HUES64 (cell line): ENCODE measurements at regions not wholly inside any gene's neighbourhood (a gene's known extent, or its start where the extent isn't known, plus 50 kb on each side); places are given as distances from the start of the nearest gene placed in this dataset.
"Not testable (repeated sequence)": the region's sequence is repeated elsewhere in the genome, so short reads cannot be mapped to it uniquely, and the experiment has no call there.

Source experiments
- H3K27ac ChIP-seq: 2 replicates; pipeline ENCODE4 v1.7.0; 2013; ENCODE audit warnings: low read depth, low read length, inconsistent platforms
- H3K27me3 ChIP-seq: 2 replicates; pipeline ENCODE4 v1.6.1; 2013; ENCODE audit warnings: mild to moderate bottlenecking, low read length; ENCODE audit not compliant: insufficient read depth
- H3K36me3 ChIP-seq: 2 replicates; pipeline ENCODE4 v1.6.1; 2013; ENCODE audit warnings: mild to moderate bottlenecking, low read length; ENCODE audit not compliant: insufficient read depth
- H3K4me1 ChIP-seq: 2 replicates; pipeline ENCODE4 v1.6.1; 2013; ENCODE audit warnings: mild to moderate bottlenecking, low read length, moderate library complexity; ENCODE audit not compliant: insufficient read depth
- H3K4me3 ChIP-seq: 2 replicates; pipeline ENCODE4 v1.5.1; 2013; ENCODE audit warnings: mild to moderate bottlenecking, low read length, moderate library complexity
- H3K9ac ChIP-seq: 2 replicates; pipeline ENCODE4 v1.6.1; 2013; ENCODE audit warnings: mild to moderate bottlenecking, low read depth, low read length
- H3K9me3 ChIP-seq: 2 replicates; pipeline ENCODE4 v1.6.1; 2013; ENCODE audit warnings: low read depth, low read length; ENCODE audit not compliant: insufficient read depth
- WGBS: fragments of 150-250, 120-280 bp; methylation state at CpG from one replicate; pipeline ENCODE4 v1.1.7; 2013; ENCODE audit warnings: missing lambda C conversion rate; 5-methylcytosine and 5-hydroxymethylcytosine counted together

DNA sequence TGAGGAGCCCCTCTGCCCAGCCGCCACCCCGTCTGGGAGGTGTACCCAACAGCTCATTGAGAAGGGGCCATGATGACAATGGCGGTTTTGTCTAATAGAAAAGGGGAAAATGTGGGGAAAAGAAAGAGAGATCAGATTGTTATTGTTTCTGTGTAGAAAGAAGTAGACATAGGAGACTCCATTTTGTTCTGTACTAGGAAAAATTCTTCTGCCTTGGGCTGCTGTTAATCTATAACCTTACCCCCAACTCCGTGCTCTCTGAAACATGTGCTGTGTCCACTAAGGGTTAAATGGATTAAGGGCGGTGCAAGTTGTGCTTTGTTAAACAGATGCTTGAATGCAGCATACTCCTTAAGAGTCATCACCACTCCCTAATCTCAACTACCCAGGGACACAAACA lies 861.1 kb upstream of the INTU start:
- 75% methylated on average over 3 of the region's 5 CpGs for WGBS
- H3K27ac ChIP-seq, H3K9ac ChIP-seq, H3K4me1 ChIP-seq, H3K4me3 ChIP-seq, H3K9me3 ChIP-seq, H3K36me3 ChIP-seq, H3K27me3 ChIP-seq: not testable (repeated sequence)

DNA sequence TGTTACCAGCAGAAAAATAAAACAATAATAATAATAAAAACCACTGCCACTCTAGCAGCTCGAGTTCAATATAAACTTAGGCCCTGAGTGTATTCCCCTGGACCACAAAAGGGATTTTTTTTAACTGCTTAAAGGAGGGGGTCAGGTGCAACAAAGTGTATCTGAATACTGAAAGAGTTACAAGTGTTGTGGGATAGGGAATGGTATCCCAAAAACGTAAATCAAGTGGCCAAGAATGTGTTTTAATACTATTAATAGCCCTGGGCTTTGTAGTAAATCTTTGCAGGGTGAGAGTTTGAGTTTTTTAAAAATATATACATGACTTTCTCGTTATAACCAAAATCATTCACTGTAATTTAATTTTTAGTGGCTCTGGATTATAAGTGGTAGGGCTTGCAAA lies 860.1 kb upstream of the INTU start:
- H3K9me3 ChIP-seq = no peaks in the 10 kb centered on the region
- H3K36me3 ChIP-seq = no peaks in the 10 kb centered on the region
- H3K27me3 ChIP-seq = no peaks in the 10 kb centered on the region
- no peak overlapping the region for H3K27ac ChIP-seq
- H3K9ac ChIP-seq = no peak overlapping the region
- no peak overlapping the region for H3K4me3 ChIP-seq
- peaks cover 7% of the 10 kb centered on the region; the same call in 1 of the 2 replicates for H3K4me1 ChIP-seq
- WGBS = 88% methylated on average over 2 of the region's 3 CpGs

DNA sequence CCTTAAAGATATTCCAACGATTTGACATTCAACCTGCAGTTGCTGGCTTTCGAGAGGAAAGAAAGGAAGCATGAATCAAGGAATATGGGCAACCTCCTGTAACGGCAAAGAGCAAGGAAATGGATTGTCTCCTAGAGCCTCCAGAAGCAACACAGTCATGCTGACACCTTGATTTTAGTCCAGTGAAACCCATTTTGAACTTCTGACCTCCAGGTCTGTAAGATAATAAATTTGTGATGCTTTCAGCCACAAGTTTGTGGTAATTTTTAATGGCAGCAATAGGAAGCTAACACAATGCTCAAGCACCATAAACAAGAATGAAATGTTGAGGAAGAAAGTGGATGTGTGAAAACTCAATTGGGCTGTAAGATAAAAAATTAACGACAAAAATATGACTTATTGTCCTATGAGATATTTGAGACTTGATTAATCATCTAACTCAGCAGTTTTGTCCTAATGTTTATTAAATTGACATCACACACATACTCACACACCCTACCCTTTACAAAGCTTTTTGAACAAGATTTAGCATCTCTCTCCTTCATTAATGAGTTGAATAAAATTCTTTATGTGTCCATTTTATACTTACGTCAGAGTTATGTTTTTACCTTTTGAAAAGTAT lies 857.2 kb upstream of the INTU start:
- no peaks in the 10 kb centered on the region for H3K9me3 ChIP-seq
- WGBS = 94% methylated on average over 4 of the region's 5 CpGs
- H3K9ac ChIP-seq = no peak overlapping the region
- H3K27me3 ChIP-seq = no peaks in the 10 kb centered on the region
- no peak overlapping the region for H3K4me3 ChIP-seq
- no peaks in the 10 kb centered on the region for H3K36me3 ChIP-seq
- no peak overlapping the region for H3K27ac ChIP-seq
- H3K4me1 ChIP-seq = peaks cover 7% of the 10 kb centered on the region; the same call in 1 of the 2 replicates

- Histone ChIP-seq H3K27me3 (no peaks in the 10 kb centered on the region), H3K9ac (no peak overlapping the region), H3K4me1 (peaks cover 7% of the 10 kb centered on the region; the same call in 1 of the 2 replicates), H3K9me3 (no peaks in the 10 kb centered on the region), H3K27ac (no peak overlapping the region), H3K4me3 (no peak overlapping the region), H3K36me3 (no peaks in the 10 kb centered on the region)
- WGBS = 61% methylated on average over 5 of the region's 5 CpGs
Observed at GRCh38 chr4:126776361-126776760, 856.4 kb upstream of the INTU start.

GRCh38 chr4:126777649-126778048 lies 855.1 kb upstream of the INTU start:
- no peak overlapping the region for H3K9ac ChIP-seq
- no peaks in the 10 kb centered on the region for H3K9me3 ChIP-seq
- WGBS = 71% methylated on average over 1 of the region's 1 CpG
- no peak overlapping the region for H3K27ac ChIP-seq
- H3K36me3 ChIP-seq = no peaks in the 10 kb centered on the region
- no peak overlapping the region for H3K4me3 ChIP-seq
- H3K4me1 ChIP-seq = peaks cover 7% of the 10 kb centered on the region; the same call in 1 of the 2 replicates
- no peaks in the 10 kb centered on the region for H3K27me3 ChIP-seq

- no peak overlapping the region for H3K4me3 ChIP-seq
- no peaks in the 10 kb centered on the region for H3K9me3 ChIP-seq
- H3K27ac ChIP-seq = no peak overlapping the region
- peaks cover 7% of the 10 kb centered on the region; the same call in 1 of the 2 replicates for H3K4me1 ChIP-seq
- no peaks in the 10 kb centered on the region for H3K27me3 ChIP-seq
- WGBS = 87% methylated on average over 3 of the region's 3 CpGs
- H3K9ac ChIP-seq = no peak overlapping the region
- H3K36me3 ChIP-seq = no peaks in the 10 kb centered on the region
Observed at GRCh38 chr4:126778348-126778747, 854.4 kb upstream of the INTU start.

GRCh38 chr4:126779001-126779400 lies 853.8 kb upstream of the INTU start:
- Histone ChIP-seq H3K36me3 (no peaks in the 10 kb centered on the region), H3K9me3 (no peaks in the 10 kb centered on the region), H3K4me1 (peaks cover 7% of the 10 kb centered on the region; the same call in 1 of the 2 replicates), H3K4me3 (no peak overlapping the region), H3K9ac (no peak overlapping the region), H3K27ac (no peak overlapping the region), H3K27me3 (no peaks in the 10 kb centered on the region)
- 95% methylated on average over 4 of the region's 4 CpGs for WGBS

DNA sequence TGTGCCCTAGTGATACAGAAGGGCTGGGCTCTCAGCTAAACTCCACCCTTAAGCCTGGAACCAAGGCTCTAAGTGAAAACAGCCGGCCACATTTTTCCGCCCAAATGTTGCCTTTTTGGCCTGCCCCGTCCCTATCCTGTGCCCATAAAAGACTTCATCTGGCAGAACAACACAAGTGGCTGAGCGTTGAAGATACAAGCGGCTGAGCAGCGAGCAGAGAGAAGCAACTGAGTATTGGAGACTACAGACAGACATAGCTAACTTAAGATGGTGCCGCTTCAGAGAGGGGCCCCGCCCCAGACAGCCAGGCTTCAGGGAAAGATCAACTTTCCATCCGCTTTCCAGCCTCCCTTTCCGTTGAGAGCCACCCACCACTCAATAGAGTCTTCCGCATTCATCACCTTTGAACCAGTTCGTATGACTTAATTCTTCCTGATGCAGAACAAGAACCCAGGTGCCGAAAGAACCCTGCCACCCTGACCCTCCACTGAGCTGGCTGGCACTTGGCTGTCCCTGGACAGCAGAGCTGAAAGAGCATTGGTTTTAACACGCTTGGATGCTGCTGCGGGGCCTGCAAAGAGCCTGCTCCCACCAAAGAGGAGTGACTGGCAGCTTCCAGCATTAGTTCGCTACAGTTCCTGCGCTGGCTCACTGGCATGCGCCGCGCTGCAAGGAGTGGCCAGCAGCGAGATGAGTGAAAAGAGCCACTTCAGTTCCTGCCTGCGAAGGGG lies 853.2 kb upstream of the INTU start:
- Histone ChIP-seq H3K9ac (no peak overlapping the region), H3K27ac (no peak overlapping the region), H3K27me3 (no peaks in the 10 kb centered on the region), H3K4me1 (peaks cover 7% of the 10 kb centered on the region; the same call in 1 of the 2 replicates), H3K36me3 (no peaks in the 10 kb centered on the region), H3K4me3 (no peak overlapping the region), H3K9me3 (no peaks in the 10 kb centered on the region)
- 95% methylated on average over 22 of the region's 22 CpGs for WGBS

- H3K27ac ChIP-seq = no peak overlapping the region
- no peaks in the 10 kb centered on the region for H3K9me3 ChIP-seq
- H3K4me1 ChIP-seq = 0 out of 2 replicates have a peak, but pooled peaks cover 4% of the 10 kb centered on the region
- no peak overlapping the region for H3K4me3 ChIP-seq
- H3K27me3 ChIP-seq = no peaks in the 10 kb centered on the region
- WGBS = 83% methylated on average over 1 of the region's 2 CpGs
- no peaks in the 10 kb centered on the region for H3K36me3 ChIP-seq
- H3K9ac ChIP-seq = no peak overlapping the region
Observed at GRCh38 chr4:126783191-126783590, 849.6 kb upstream of the INTU start.

- H3K27me3 ChIP-seq = no peaks in the 10 kb centered on the region
- no peaks in the 10 kb centered on the region for H3K36me3 ChIP-seq
- WGBS = 92% methylated on average over 2 of the region's 2 CpGs
- no peak overlapping the region for H3K27ac ChIP-seq
- 0 out of 2 replicates have a peak, but pooled peaks cover 4% of the 10 kb centered on the region for H3K4me1 ChIP-seq
- H3K9me3 ChIP-seq = no peaks in the 10 kb centered on the region
- no peak overlapping the region for H3K4me3 ChIP-seq
- H3K9ac ChIP-seq = no peak overlapping the region
Observed at GRCh38 chr4:126784966-126785580, 847.7 kb upstream of the INTU start.

DNA sequence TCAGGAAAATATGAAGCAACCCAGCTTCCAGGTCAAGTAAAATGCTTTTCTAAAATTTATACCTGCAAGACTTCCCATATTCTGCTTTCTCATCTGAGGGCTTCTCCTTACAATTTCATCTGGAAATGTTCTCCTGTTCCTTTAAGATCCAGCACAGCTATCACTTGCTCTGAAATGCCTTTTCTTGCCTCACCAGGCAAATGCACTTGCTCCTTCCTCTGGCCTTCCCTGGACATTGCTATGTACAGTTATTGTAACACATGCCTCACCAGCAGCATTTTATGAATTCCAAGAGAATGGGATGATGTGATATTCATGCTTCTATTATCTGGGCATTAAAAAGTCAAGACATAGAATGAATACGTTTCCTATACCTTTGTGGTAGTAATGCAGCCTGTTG lies 842.1 kb upstream of the INTU start:
- Histone ChIP-seq H3K27ac (no peak overlapping the region), H3K9ac (no peak overlapping the region), H3K4me1 (no peaks in the 10 kb centered on the region), H3K27me3 (no peaks in the 10 kb centered on the region), H3K4me3 (no peak overlapping the region), H3K9me3 (no peaks in the 10 kb centered on the region), H3K36me3 (no peaks in the 10 kb centered on the region)
- WGBS = 93% methylated on average over 1 of the region's 1 CpG
